Effector CD4-positive, alpha-beta T cell (primary cell): ENCODE measurements at regions not wholly inside any gene's neighbourhood (a gene's known extent, or its start where the extent isn't known, plus 50 kb on each side); places are given as distances from the start of the nearest gene placed in this dataset.

Experiments
- DNase-seq: peaks from one replicate; pipeline ENCODE4 v3.0.0-alpha.2; 2020

- DNase-seq: no peak
Observed at GRCh38 chr3:187903697-187904096, 158.4 kb upstream of the BCL6 start.

GRCh38 chr3:187906416-187906815, 161.1 kb upstream of the BCL6 start:
- DNase-seq: no peak

- DNase-seq: no peak
Observed at GRCh38 chr3:187906920-187907319, 161.7 kb upstream of the BCL6 start.

- no peak for DNase-seq
Observed at GRCh38 chr3:187909866-187910265, 164.6 kb upstream of the BCL6 start.

GRCh38 chr3:187912007-187912406, 166.7 kb upstream of the BCL6 start:
- no peak for DNase-seq

- DNase-seq: no peak
Observed at GRCh38 chr3:187913617-187914033, 168.4 kb upstream of the BCL6 start.

GRCh38 chr3:187914231-187914630, 169.0 kb upstream of the BCL6 start:
- no peak for DNase-seq

- DNase-seq: no peak
Observed at GRCh38 chr3:187916072-187916471, 170.8 kb upstream of the BCL6 start.

GRCh38 chr3:187918081-187918644, 172.9 kb upstream of the BCL6 start:
- DNase-seq: no peak

- DNase-seq: peak; percentile 48
Observed at GRCh38 chr3:187919048-187919447, 173.8 kb upstream of the BCL6 start.

GRCh38 chr3:187919544-187919943, 174.3 kb upstream of the BCL6 start:
- DNase-seq: no peak

GRCh38 chr3:187920030-187920429, 174.8 kb upstream of the BCL6 start:
- no peak for DNase-seq

- DNase-seq: no peak
Observed at GRCh38 chr3:187920913-187921312, 175.6 kb upstream of the BCL6 start.

- no peak for DNase-seq
Observed at GRCh38 chr3:187921391-187922074, 176.3 kb upstream of the BCL6 start.

- no peak for DNase-seq
Observed at GRCh38 chr3:187922704-187923416, 177.6 kb upstream of the BCL6 start.

GRCh38 chr3:187924651-187925050, 179.4 kb upstream of the BCL6 start:
- DNase-seq: no peak

GRCh38 chr3:187925326-187925725, 180.1 kb upstream of the BCL6 start:
- DNase-seq: no peak

GRCh38 chr3:187926620-187927019, 181.4 kb upstream of the BCL6 start:
- DNase-seq: no peak

GRCh38 chr3:187927565-187927964, 182.3 kb upstream of the BCL6 start:
- DNase-seq: no peak

GRCh38 chr3:187929112-187929816, 184.0 kb upstream of the BCL6 start:
- no peak for DNase-seq

- DNase-seq: no peak
Observed at GRCh38 chr3:187930021-187930420, 184.8 kb upstream of the BCL6 start.

GRCh38 chr3:187931101-187931500, 185.8 kb upstream of the BCL6 start:
- DNase-seq: no peak

- no peak for DNase-seq
Observed at GRCh38 chr3:187931770-187932278, 186.6 kb upstream of the BCL6 start.
